ENCODE measurements at regions not wholly inside any gene's neighbourhood (a gene's known extent, or its start where the extent isn't known, plus 50 kb on each side); places are given as distances from the start of the nearest gene placed in this dataset.

GRCh38 chr6:134491477-134491876 lies 173.6 kb upstream of the SGK1 start:
- H3K9me3 ChIP-seq (ENCODE audit: severe bottlenecking): no peaks in the 10 kb centered on the region
- H3K4me3 ChIP-seq (ENCODE audit: low read depth, low read length): no peak overlapping the region
- no peaks in the 10 kb centered on the region for H3K27me3 ChIP-seq (ENCODE audit: insufficient read depth, low read depth, severe bottlenecking)
- no peaks in the 10 kb centered on the region for H3K36me3 ChIP-seq
- DNase-seq: no peak
- no peak for TF ChIP-seq CTCF (IDR thresholded peaks at IDR 0.05; ENCODE audit: low read depth, low read length)
- H3K27ac ChIP-seq: no peak overlapping the region

- Histone ChIP-seq H3K4me3 (ENCODE audit: low read depth, low read length) (no peak overlapping the region), H3K27me3 (ENCODE audit: insufficient read depth, low read depth, severe bottlenecking) (no peaks in the 10 kb centered on the region), H3K27ac (no peak overlapping the region), H3K9me3 (ENCODE audit: severe bottlenecking) (no peaks in the 10 kb centered on the region), H3K36me3 (no peaks in the 10 kb centered on the region)
- TF ChIP-seq CTCF (IDR thresholded peaks at IDR 0.05; ENCODE audit: low read depth, low read length): no peak
- no peak for DNase-seq
Observed at GRCh38 chr6:134482593-134483270, 164.8 kb upstream of the SGK1 start.

GRCh38 chr6:134481966-134482365 lies 164.1 kb upstream of the SGK1 start:
- TF ChIP-seq CTCF (IDR thresholded peaks at IDR 0.05; ENCODE audit: low read depth, low read length): no peak
- no peak overlapping the region for H3K27ac ChIP-seq
- no peaks in the 10 kb centered on the region for H3K36me3 ChIP-seq
- DNase-seq: no peak
- no peaks in the 10 kb centered on the region for H3K27me3 ChIP-seq (ENCODE audit: insufficient read depth, low read depth, severe bottlenecking)
- H3K9me3 ChIP-seq (ENCODE audit: severe bottlenecking): no peaks in the 10 kb centered on the region
- no peak overlapping the region for H3K4me3 ChIP-seq (ENCODE audit: low read depth, low read length)

GRCh38 chr6:134480593-134480992 lies 162.7 kb upstream of the SGK1 start:
- no peak for DNase-seq
- Histone ChIP-seq H3K27ac (no peak overlapping the region), H3K4me3 (ENCODE audit: low read depth, low read length) (no peak overlapping the region), H3K27me3 (ENCODE audit: insufficient read depth, low read depth, severe bottlenecking) (no peaks in the 10 kb centered on the region), H3K36me3 (no peaks in the 10 kb centered on the region), H3K9me3 (ENCODE audit: severe bottlenecking) (no peaks in the 10 kb centered on the region)
- no peak for TF ChIP-seq CTCF (IDR thresholded peaks at IDR 0.05; ENCODE audit: low read depth, low read length)

- no peak for TF ChIP-seq CTCF (IDR thresholded peaks at IDR 0.05; ENCODE audit: low read depth, low read length)
- Histone ChIP-seq H3K27ac (no peak overlapping the region), H3K27me3 (ENCODE audit: insufficient read depth, low read depth, severe bottlenecking) (no peaks in the 10 kb centered on the region), H3K4me3 (ENCODE audit: low read depth, low read length) (no peak overlapping the region), H3K9me3 (ENCODE audit: severe bottlenecking) (no peaks in the 10 kb centered on the region), H3K36me3 (no peaks in the 10 kb centered on the region)
- DNase-seq: no peak
Observed at GRCh38 chr6:134478764-134479399, 161.0 kb upstream of the SGK1 start.

All from WERI-Rb-1 (cell line).